Sciatic nerve (tissue), 2 donors: ENCODE measurements at regions not wholly inside any gene's neighbourhood (a gene's known extent, or its start where the extent isn't known, plus 50 kb on each side); places are given as distances from the start of the nearest gene placed in this dataset.
"Not testable (repeated sequence)": the region's sequence is repeated elsewhere in the genome, so short reads cannot be mapped to it uniquely, and the experiment has no call there.

ENCODE experiments used
- ATAC-seq: fragments of 200-7000 bp; cut with Tn5 transposase; one replicate; pipeline ENCODE4 v1.9.1; 2020; ENCODE audit warnings: mild to moderate bottlenecking, moderate library complexity
- DNase-seq: peaks from one replicate; pipeline ENCODE4 v3.0.0-alpha.2; 2020; ENCODE audit warnings: low spot score
- intact Hi-C: fragments of 100-400 bp; cut with DNase I; formaldehyde crosslinking; loops from one replicate; pipeline ENCODE4 v1.14.2; 2022
- donor health status: DM: no; HTN: no; CAD: no.
- donor health status: DM: no; HTN: no; CAD: no.

DNA sequence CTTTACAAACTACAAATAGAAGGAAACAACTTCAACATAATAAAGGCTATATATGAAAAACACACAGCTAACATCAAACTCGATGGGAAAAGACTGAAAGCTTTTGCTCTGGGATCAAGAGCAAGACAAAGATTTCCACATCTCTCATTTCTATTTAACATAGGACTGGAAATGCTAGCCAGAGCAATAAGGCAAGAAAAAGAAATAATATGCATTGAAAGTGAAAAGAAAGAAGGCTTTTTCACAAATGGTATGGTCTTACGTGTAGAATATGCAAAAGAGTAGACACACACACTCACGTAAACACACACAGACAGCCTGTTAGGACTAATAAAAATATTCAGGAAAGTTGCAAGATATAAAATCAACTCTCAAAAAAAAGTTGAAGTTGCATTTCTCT is 660.5 kb upstream of the PCDH10 start:
- DNase-seq (no peak), ATAC-seq (no peak)
- intact Hi-C loops = no loop called here

DNA sequence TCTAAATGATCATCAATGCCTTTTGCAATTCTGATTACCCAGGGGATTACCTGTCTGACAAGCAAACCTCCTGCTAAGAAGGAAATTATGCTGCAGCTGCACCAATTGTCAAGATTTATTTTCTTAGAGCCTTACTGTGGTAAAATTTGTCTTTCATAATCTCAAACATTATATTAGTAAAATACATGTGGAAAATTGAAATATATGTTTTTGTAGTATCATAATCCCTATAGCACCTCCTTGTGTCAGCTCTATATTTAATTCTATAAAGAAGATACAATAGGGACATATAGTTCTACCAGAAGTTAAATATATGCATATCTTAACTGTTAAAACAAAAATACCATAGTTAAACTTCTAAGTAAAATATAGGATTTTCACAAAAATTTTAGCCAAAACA is 655.6 kb upstream of the PCDH10 start:
- ATAC-seq (no peak), DNase-seq (no peak)
- intact Hi-C loops = no loop called here

DNA sequence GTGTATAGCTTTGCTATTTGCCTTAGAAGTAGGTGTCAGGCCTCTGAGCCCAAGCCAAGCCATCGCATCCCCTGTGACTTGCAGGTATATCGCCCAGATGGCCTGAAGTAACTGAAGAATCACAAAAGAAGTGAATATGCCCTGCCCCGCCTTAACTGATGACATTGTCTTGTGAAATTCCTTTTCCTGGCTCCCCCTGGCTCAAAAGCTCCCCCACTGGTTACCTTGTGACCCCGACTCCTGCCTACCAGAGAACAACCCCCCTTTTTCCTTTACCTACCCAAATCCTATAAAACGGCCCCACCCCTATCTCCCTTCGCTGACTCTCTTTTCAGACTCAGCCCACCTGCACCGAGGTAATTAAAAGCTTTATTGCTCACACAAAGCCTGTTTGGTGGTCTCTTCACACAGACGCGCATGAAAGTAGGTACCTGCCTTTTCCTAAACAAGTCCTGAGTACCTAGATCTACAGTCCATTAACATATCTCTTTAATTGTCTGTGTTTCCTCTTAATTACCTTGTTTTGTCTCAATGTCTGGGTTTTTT is 653.8 kb upstream of the PCDH10 start:
- DNase-seq, ATAC-seq, intact Hi-C loops: not testable (repeated sequence)

DNA sequence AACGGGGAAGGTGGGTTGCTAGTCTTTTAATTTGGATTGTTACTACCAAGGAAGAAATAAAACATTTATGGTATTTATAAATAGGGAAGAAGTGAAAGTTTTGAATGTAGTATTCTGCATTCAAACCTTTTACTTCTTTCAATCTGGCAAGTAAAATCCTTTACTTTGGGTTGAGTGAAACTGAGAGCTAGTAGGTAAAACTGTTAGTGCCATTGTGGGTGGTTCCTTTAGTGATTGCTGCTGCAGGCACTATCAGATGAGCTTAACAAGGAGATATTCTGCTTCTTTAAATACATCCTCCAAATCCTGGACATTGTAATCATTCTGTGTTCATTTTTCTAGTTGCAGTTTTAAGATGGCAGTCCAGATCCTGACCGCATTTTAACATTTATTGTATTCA is 650.9 kb upstream of the PCDH10 start:
- DNase-seq = no peak
- no peak for ATAC-seq
- intact Hi-C loops = no loop called here

DNA sequence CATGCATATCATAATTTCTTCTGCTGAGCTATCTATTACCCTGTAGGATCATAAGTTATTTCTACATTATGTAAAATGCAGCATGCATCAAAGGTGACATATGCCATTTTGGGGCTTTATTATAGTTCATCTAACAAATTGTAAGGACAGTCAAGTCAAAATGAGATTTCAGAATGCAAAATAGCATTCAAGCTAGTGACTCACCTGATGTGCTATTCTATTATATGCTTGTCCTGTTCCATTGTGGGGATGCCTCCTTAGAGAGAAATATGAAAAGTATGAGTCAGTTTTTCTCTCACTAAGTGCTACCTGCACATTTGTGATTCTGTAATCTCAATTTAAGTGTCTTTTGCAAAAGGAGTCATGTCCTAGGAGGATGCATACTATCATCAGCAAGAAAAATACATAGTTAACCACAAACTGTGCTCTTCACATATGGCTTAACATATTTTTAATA is 647.0 kb upstream of the PCDH10 start:
- DNase-seq (no peak), ATAC-seq (no peak)
- intact Hi-C loops = no loop called here

DNA sequence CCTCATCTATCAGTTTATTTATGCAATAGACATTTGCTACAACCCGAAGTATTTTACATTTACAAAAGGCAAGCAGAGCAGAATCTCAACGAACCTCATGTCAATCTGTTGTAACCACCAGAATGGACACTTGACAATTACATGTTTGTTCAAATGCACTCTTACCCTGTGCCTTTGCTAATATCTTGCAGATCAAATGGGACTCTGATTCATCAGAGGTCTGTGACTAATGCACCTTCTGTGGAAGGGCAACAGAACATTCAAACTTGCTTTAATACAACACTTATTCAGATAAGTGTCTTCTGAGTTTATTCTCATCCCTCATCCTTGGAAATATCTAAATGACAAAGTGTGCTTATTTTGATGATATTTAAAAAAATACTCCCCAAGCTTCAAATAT is 644.7 kb upstream of the PCDH10 start:
- ATAC-seq (no peak), DNase-seq (no peak)

DNA sequence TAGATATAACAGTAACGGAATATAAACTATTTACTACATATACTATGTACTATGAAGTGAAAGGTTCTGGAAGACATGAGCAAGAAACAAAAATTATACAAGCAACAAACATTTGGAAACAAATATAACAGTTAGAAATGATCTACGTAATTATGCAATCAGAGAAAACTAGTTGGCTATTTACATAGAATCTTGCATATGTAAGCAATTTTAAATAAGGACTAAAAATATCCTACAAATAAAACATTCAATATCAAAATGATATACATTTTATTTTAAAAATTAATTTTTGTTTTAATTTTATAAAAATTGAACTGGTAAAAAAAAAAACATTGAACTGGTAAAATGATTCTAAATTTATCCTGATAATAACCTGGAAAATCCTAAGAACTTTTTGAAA is 642.5 kb upstream of the PCDH10 start:
- ATAC-seq (no peak), DNase-seq (no peak)
- intact Hi-C loops = no loop called here

More for the DNA sequence above, 644.7 kb upstream of the PCDH10 start:
- intact Hi-C loops = no loop called here

DNA sequence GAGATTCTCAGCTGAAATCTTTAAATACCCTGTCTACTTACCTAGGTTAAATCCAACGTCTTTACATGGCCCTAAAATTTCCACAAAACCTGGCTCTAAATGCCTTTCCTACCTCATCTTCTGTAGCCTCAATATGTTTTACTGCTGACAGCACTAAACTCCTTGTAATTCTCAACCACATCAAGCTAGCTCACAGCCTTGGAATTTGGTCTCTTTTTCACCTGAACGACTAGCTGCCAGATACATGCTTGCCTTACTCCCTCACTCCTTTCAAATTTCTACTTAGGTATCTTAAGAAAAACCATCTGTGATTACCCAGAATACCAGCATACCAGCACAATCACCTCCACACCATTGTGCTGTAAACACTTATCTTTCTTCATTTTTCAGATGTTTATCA is 635.6 kb upstream of the PCDH10 start:
- no peak for ATAC-seq
- no peak for DNase-seq
- intact Hi-C loops = loop anchor here (10.0 kb wide), 1 partner anchor 451 kb away; no protein-coding TSS in a partner anchor

DNA sequence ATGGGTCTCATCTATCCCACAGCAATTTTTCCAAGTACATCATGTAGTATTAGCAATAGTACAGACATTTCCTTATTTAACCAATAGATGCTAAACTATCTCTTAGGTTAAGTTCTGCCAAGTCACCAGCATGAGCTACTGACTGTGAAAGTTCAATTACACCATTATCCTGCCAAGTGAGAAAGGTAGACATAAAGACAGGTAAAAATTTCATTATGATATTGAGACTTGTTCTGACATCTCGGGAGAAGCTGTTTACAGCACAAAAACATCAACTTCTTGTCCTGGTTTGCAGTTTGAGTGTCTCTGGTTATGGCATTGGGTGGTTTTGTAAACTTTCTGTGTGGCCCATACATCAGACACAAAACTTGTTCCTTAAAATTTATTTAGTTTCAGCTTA is 622.4 kb upstream of the PCDH10 start:
- ATAC-seq = no peak
- no peak for DNase-seq
- intact Hi-C loops = no loop called here

DNA sequence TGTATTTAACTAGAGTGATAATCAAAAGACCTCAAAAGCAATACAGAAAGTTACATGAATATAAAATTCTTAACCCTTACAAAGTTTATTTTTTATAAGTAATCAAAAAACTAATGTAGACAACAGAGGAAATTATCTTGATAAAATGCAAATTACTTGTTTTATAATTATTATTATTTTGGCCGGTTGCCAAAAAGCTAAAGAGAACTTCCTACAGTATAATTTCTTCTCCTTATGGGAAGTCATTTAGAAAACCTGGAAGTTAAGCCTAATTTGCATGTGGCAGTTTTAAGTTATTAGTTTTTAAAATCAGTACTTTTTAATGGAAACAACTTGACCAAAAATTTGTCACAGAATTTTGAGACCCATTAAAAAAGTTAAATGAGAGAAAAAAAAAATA is 621.3 kb upstream of the PCDH10 start:
- no peak for ATAC-seq
- intact Hi-C loops = no loop called here
- DNase-seq = no peak

DNA sequence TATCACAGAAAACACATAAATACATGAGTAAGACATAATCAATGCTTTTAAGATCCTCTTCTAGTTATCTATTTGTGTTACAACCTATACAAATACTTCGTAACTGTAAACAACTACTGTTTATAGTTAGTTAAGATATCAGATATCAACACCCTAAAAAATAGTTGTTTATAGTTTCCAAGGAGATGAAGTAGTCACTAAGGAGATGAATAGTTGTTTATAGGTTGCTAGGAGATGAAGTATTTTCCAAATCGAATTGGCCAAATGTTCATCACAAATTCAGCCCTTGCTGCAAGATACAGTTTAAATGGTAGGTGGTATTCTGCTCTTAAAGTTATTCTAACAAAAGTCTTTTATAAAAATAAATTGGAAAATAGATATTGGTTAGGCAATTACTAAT is 618.2 kb upstream of the PCDH10 start:
- no peak for DNase-seq
- no peak for ATAC-seq
- intact Hi-C loops = no loop called here

DNA sequence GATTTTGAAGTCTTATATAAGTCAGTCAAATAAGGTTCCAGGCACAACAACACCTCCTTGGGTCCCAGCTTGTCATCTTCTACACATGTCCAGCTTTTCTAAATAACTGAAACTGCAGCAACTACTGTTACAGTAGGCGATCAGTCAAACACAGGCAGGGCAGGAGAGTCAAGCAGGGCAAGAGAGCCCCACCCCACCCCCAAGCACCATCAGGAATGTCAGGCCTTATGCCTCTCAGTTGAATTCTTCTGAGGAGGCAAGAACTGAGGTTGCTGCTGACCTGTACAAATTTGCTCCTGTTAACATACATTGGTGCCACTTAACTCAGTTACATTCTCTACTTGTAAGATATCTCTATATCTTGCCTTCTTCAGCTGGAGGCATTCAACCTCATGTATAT is 608.8 kb upstream of the PCDH10 start:
- intact Hi-C loops = no loop called here
- ATAC-seq (no peak), DNase-seq (no peak)

DNA sequence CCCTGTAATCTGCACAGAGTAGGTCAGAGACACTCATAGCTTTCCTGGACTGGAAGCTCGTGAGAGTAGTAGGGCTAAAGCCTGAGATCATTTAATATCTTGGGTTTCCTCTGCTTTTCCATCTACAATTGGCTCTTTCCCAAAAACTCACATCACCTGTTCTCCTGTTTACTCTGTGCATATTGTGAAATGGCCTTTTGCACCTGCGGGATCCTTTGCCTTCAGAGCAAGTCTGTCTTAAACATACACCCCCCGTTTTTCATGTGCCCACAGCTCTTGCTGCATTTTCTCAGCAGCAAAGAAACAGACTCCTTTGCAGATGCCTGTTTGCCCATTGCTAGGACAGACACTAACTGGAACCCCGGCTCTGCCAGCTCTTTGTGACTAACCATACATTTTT is 608.3 kb upstream of the PCDH10 start:
- DNase-seq (no peak), ATAC-seq (no peak)
- intact Hi-C loops = no loop called here

DNA sequence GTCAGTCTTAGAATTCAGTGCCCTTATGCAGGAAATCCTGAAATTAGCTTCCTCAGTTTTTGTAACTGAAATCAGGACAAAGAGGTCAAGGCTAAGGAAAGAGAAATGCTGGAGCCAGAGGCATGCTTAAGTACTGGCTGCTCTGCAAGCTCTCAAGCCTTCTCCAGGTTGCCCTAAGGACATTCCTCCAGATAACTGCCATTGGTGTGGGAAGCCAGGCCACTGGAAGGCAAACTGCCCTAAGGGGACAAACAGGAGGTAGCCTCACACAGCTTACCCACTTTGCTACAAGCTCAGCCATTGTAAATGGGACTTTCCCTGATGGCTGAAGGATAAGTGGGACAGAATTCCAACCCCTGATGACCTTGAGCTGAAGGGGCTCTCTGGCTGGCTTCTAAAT is 606.9 kb upstream of the PCDH10 start:
- ATAC-seq = no peak
- no peak for DNase-seq
- intact Hi-C loops = no loop called here

DNA sequence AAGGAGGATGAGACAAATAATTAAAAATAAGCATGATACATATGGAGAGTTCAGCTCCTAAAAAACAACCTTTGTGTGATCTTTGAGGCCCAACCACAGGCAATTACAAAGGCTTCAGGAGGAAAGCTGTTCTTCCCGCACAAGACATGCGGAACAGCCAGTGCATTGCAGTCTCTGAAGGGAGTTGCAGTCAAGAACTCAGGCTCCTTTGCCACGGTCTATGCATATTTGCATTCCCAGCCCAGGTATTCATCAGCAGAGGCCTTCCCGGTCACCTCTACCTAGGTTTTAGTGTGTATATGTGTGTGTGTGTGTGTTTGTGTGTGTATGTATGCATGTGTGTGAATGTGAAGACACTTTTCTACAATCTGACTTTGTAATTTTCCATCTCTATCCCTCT is 600.6 kb upstream of the PCDH10 start:
- DNase-seq (no peak), ATAC-seq (no peak)
- intact Hi-C loops = no loop called here

DNA sequence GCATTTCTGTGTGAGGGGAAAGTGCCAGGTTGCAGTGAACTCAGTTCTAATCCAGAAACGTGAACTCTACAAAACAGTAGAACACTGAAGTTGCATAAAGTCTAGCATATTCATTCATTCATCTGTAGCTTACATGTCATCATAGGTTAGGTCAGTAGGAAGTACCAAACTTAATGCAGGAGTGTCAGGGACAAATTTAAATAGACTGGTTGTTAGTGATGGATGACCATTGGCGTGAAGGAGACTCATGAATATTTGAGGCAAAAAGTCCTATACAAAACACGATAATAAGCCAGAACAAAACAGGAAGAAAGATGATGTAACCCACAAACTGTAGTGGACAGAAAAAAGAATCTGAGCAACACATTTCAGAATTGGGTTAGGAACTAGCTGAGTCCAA is 592.8 kb upstream of the PCDH10 start:
- ATAC-seq (no peak), DNase-seq (no peak)
- intact Hi-C loops = no loop called here

DNA sequence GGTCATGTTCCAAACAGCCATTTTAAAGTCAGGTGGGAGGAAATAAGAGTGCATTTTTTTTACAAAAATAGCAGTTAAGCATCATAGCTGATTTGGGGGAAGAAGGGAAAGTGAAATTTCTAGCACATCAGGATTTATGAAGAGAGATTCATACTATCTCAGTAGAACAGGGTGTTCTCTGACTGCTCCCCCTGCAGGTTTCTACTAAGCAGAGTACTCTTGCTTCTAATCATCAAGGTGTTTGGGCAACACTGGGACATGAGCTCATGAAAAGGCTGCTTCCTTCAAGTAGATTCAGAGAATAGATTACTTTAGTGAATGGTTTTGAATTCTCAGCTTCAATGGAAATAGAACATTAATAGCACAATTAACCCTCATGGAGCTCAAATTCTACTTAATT is 591.4 kb upstream of the PCDH10 start:
- ATAC-seq (no peak), DNase-seq (no peak)
- intact Hi-C loops = no loop called here

DNA sequence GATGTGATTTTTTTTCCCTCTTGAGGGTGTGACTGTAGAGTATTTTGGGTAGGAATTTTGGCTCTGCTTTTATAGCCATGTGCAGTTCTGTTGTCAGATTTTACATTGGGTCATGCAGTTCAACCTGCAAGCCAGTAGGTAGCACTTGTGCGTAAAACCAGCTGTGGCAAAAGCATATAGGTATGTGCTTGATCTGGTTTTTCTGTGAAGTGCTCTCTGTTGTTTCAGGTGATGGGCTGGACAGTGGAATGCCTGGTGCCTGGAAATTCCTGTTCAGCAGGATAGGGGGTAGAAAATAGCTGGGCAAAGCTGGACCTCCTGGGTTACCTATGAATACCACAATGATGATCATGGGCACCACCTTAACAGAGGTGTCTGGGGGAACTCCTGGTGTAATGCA is 584.2 kb upstream of the PCDH10 start:
- DNase-seq (no peak), ATAC-seq (no peak)
- intact Hi-C loops = no loop called here

DNA sequence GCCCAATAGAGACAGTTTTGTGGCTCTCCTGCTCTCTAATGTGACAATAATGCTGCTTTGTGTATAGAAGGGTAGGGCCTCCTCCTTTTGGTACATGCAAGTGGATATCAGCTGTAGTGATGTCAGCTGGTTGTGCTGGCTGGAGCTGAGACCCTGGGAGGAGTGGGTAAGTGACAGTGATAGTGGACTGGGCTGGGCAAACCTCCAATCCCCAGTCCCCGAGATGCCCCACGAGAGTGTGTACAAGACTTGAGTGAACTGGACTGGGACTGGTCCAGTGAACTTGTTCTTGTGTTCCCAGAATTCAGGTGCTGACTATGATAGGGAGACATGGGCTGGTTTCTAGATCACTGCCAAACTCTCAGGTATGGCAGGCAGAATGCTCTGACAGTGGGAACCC is 583.6 kb upstream of the PCDH10 start:
- DNase-seq (no peak), ATAC-seq (no peak)
- intact Hi-C loops = no loop called here

DNA sequence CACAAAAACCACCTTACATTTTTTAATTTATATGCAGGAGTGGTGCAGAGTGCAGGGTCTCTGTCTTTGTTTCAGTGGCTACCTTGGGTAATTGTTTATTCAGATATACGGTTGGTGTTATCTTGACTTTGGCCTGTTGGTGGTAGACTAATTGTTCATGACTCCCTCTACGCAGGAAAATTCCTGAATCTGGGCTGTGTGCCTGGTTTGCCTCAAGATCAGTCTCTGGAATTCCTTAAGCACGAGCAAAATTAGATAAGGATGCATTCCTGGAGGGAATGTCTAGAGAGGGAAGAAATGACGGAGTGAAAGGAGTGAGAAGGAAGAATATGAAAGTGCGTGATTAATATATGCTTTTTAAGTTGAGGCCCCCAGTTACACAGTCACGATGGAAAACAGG is 576.9 kb upstream of the PCDH10 start:
- DNase-seq = no peak

DNA sequence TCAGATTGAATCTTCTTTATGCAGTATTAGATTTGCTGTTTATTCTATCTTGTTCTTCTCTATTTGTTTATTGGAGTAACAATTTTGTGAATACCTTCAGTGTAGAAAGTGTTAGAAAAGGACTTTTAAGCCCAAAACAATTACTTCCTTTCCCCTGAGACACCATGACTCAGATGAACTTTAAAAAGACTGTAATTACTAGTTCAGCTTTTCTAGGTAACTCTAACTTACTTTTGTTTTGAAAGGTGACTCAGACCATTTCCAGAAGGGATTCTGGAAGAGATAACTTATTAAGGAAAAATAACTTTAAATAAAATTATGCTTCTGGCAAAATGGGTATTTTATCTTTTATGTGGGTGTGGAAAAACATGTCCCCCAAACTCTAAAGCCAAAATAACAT is 561.5 kb upstream of the PCDH10 start:
- DNase-seq (no peak), ATAC-seq (no peak)
- intact Hi-C loops = no loop called here

More for the DNA sequence above, 576.9 kb upstream of the PCDH10 start:
- no peak for ATAC-seq
- intact Hi-C loops = no loop called here

DNA sequence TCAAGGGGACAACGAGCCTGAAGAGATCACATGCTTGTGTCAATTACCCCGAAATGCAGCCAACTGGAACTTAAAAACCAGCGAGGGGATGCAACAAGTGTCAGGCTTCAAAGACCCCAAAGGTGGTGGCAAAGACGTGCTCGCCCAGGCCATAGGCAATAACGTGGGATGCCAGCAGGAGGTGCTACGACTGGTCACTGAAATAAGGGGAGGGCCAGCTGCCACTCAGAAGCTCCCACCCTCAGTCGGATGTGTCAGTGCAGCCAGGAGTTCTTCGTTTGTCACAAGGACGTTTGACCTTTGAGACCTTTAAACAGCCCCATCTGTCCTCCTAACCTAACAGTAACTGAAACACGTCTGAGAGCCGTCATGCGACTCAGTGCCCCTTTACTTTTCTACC is 556.8 kb upstream of the PCDH10 start:
- no peak for ATAC-seq
- DNase-seq = no peak
- intact Hi-C loops = no loop called here
